Right hindlimb (tissue), 1 donor: ENCODE measurements at regions not wholly inside any gene's neighbourhood (a gene's known extent, or its start where the extent isn't known, plus 50 kb on each side); places are given as distances from the start of the nearest gene placed in this dataset.

ENCODE experiments used
- DNase-seq: peaks from one replicate; pipeline ENCODE4 v3.0.0-alpha.2; 2018

- DNase-seq: no peak
These were observed 75.1 kb downstream of the LINGO1 start for GRCh38 chr15:77557564-77557963.

- DNase-seq: no peak
These were observed 75.6 kb downstream of the LINGO1 start for GRCh38 chr15:77557144-77557543.

GRCh38 chr15:77556622-77557021 lies 76.1 kb downstream of the LINGO1 start:
- no peak for DNase-seq

- no peak for DNase-seq
These were observed 77.5 kb downstream of the LINGO1 start for GRCh38 chr15:77555232-77555631.

GRCh38 chr15:77554306-77555080 lies 78.2 kb downstream of the LINGO1 start:
- DNase-seq: peak; percentile 54

GRCh38 chr15:77553695-77554094 lies 79.0 kb downstream of the LINGO1 start:
- no peak for DNase-seq

- DNase-seq: no peak
These were observed 79.5 kb downstream of the LINGO1 start for GRCh38 chr15:77553257-77553656.

- no peak for DNase-seq
These were observed 80.6 kb downstream of the LINGO1 start for GRCh38 chr15:77552066-77552465.

GRCh38 chr15:77550301-77551251 lies 82.1 kb downstream of the LINGO1 start:
- no peak for DNase-seq

- DNase-seq: no peak
These were observed 83.0 kb downstream of the LINGO1 start for GRCh38 chr15:77549576-77550288.

- DNase-seq: no peak
These were observed 83.8 kb downstream of the LINGO1 start for GRCh38 chr15:77548589-77549557.

- no peak for DNase-seq
These were observed 84.7 kb downstream of the LINGO1 start for GRCh38 chr15:77547801-77548588.

GRCh38 chr15:77546870-77547269 lies 85.8 kb downstream of the LINGO1 start:
- DNase-seq: no peak

- peak; percentile 17 for DNase-seq
These were observed 86.6 kb downstream of the LINGO1 start for GRCh38 chr15:77546050-77546501.

GRCh38 chr15:77545058-77545457 lies 87.7 kb downstream of the LINGO1 start:
- peak; percentile 12 for DNase-seq

GRCh38 chr15:77544162-77544561 lies 88.5 kb downstream of the LINGO1 start:
- peak; percentile 14 for DNase-seq

GRCh38 chr15:77543159-77543882 lies 89.4 kb downstream of the LINGO1 start:
- peak; percentile 91 for DNase-seq

- DNase-seq: peak; percentile 22
These were observed 90.2 kb downstream of the LINGO1 start for GRCh38 chr15:77542491-77543001.

GRCh38 chr15:77541421-77542181 lies 91.1 kb downstream of the LINGO1 start:
- DNase-seq: peak; percentile 86
